Brain microvascular endothelial cell (primary cell): ENCODE measurements at regions not wholly inside any gene's neighbourhood (a gene's known extent, or its start where the extent isn't known, plus 50 kb on each side); places are given as distances from the start of the nearest gene placed in this dataset.

Experiments used
- DNase-seq: peaks from one replicate; pipeline ENCODE4 v3.0.0-alpha.2; 2020
- H3K27ac ChIP-seq: fragments of 250-450 bp; sonication (Bioruptor Pico); 2 replicates; pipeline ENCODE4 v1.5.1; 2020; ENCODE audit warnings: mild to moderate bottlenecking, moderate library complexity
- H3K27me3 ChIP-seq: fragments of 250-450 bp; sonication (Bioruptor Pico); replicated peaks from 2 replicates; pipeline ENCODE4 v1.5.1; 2020; ENCODE audit warnings: mild to moderate bottlenecking
- H3K36me3 ChIP-seq: fragments of 250-450 bp; sonication (Bioruptor Pico); replicated peaks from 2 replicates; pipeline ENCODE4 v1.5.1; 2020; ENCODE audit warnings: mild to moderate bottlenecking
- H3K4me3 ChIP-seq: 2 replicates; pipeline ENCODE4 v1.5.1; 2011; ENCODE audit warnings: low read depth, mild to moderate bottlenecking, control low read depth, low read length, moderate library complexity
- CTCF ChIP-seq: IDR thresholded peaks from 2 replicates; pipeline ENCODE4 v1.5.1; 2011; ENCODE audit warnings: low read depth, mild to moderate bottlenecking, moderate library complexity, low read length, control low read depth, inconsistent platforms; ENCODE audit errors: missing control alignments
- in situ Hi-C: cut with HindIII; loops from 2 replicates; pipeline ENCODE4 v1.10.0; 2017; ENCODE audit warnings: low sequenced_read_pairs, low pct_ligation_motif_present

- no peaks in the 10 kb centered on the region for H3K27me3 ChIP-seq
- H3K4me3 ChIP-seq = no peak overlapping the region
- TF ChIP-seq CTCF = no peak
- no peak overlapping the region for H3K27ac ChIP-seq
- in situ Hi-C loops = no loop called here
- DNase-seq = no peak
- H3K36me3 ChIP-seq = no peaks in the 10 kb centered on the region
Observed at GRCh38 chr2:21404827-21405625, 281.3 kb downstream of the TDRD15 start.

- Histone ChIP-seq H3K27ac (no peak overlapping the region), H3K36me3 (no peaks in the 10 kb centered on the region), H3K27me3 (no peaks in the 10 kb centered on the region), H3K4me3 (no peak overlapping the region)
- in situ Hi-C loops = no loop called here
- no peak for TF ChIP-seq CTCF
- DNase-seq = no peak
Observed at GRCh38 chr2:21406386-21406785, 282.6 kb downstream of the TDRD15 start.

DNA sequence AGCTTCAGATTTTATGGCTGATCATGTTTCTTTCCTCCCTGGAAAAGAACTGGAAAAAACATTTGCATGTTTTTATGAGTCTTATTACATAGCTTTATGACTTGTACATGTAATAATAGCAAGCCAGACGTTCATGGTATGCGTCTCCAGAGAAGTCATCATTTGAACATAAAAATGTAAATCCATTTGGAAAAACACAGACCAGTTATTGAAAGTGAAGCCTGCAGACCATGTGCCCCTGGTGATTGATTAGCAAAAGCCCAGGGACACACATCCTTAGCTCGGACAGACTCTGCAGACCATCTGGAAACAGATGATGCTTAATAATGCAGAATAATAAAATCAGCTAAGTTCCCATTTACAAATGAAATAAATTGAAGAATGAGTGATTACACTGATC lies 283.1 kb downstream of the TDRD15 start:
- no peaks in the 10 kb centered on the region for H3K36me3 ChIP-seq
- no peak for TF ChIP-seq CTCF
- no peak for DNase-seq
- no peak overlapping the region for H3K27ac ChIP-seq
- in situ Hi-C loops = no loop called here
- no peaks in the 10 kb centered on the region for H3K27me3 ChIP-seq
- H3K4me3 ChIP-seq = no peak overlapping the region

GRCh38 chr2:21407851-21408250 lies 284.1 kb downstream of the TDRD15 start:
- H3K27me3 ChIP-seq = no peaks in the 10 kb centered on the region
- in situ Hi-C loops = no loop called here
- H3K4me3 ChIP-seq = no peak overlapping the region
- no peak for TF ChIP-seq CTCF
- no peak for DNase-seq
- H3K36me3 ChIP-seq = no peaks in the 10 kb centered on the region
- no peak overlapping the region for H3K27ac ChIP-seq

DNA sequence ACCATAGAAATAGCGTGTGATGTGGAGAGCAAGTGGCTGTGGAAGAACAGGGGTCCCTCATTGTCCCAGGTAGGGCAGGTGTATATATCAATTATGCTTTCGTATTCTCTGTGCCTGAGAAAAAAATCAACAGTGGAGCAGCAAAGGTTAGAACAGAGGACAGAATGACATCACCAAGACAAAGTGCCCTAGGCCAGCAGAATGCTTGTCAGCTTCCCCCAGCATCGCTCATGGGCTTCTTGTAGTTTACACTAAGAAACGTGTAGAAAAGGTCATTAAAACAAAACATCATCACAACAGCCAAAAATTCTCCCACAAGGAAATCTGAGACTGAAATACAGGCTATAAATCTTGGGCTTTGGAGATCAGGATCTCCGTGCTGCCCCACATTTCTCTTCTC lies 288.0 kb downstream of the TDRD15 start:
- no peak for TF ChIP-seq CTCF
- no peak for DNase-seq
- Histone ChIP-seq H3K27me3 (no peaks in the 10 kb centered on the region), H3K27ac (no peak overlapping the region), H3K36me3 (no peaks in the 10 kb centered on the region), H3K4me3 (no peak overlapping the region)
- in situ Hi-C loops = no loop called here

DNA sequence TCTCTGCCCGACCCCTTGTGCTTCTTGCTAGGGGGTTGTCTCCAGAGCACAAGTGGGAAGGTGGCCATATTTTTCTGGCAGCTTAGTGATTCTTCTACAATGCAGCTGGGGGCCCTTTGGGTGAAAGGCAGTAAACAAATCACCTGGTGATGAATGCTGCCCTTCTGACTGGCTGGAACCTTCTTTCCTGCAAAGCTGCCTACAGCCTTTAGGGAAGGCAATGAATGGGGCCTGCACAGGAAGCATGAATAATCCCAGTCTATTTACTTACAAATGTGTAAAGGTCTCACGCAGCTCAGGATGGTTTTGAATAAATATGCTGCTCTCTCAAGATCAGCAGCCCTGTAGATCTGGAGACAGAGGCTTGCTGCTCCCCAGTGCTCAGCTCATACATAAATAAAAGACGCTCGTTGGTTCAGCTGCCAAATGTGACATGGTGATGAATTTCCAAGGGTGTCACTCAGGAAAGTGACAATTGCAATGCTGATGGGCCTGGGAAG lies 289.2 kb downstream of the TDRD15 start:
- no peak overlapping the region for H3K27ac ChIP-seq
- H3K4me3 ChIP-seq = no peak overlapping the region
- in situ Hi-C loops = no loop called here
- H3K27me3 ChIP-seq = no peaks in the 10 kb centered on the region
- no peak for TF ChIP-seq CTCF
- no peak for DNase-seq
- no peaks in the 10 kb centered on the region for H3K36me3 ChIP-seq
